Fibroblast of skin of abdomen (primary cell): ENCODE measurements at regions not wholly inside any gene's neighbourhood (a gene's known extent, or its start where the extent isn't known, plus 50 kb on each side); places are given as distances from the start of the nearest gene placed in this dataset.
A peak's percentile ranks its signal among the peaks of the same experiment; 100 is the strongest.

Experiments
- DNase-seq: peaks from one replicate; pipeline ENCODE4 v3.0.0-alpha.2; 2013

DNA sequence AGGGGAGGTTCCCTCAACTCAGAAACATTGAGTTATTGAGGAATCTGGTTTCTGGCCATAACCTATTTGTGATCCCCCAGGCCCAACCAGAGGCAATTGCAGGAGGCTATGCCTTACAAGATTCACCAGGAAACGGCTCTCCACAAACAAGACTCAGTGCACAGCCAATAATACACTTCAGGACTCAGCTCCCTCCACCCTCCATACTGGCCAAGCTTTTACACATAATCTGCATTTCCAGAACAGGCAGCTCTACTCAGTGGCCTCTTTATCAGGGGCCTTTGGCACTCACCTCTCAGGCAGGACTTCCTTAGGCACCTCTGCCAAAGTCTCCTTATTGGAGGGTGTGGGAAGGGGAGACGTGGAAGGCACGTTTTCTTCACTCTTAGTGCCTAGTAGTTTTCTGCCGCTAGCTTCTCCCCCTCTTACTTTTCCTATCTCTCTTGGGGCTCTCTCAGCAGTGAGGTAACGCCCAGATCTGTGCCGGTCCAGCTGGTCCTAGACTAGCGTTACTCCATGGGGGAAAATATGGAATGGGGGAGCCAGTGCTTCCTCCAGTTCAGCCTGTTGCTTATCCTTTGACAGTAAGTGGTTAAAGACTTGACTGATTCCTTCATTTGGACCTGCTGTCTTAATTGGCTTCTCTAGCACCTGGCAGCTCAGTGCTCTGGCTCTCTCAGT lies 62.8 kb upstream of the ANO3 start:
- no peak for DNase-seq

DNA sequence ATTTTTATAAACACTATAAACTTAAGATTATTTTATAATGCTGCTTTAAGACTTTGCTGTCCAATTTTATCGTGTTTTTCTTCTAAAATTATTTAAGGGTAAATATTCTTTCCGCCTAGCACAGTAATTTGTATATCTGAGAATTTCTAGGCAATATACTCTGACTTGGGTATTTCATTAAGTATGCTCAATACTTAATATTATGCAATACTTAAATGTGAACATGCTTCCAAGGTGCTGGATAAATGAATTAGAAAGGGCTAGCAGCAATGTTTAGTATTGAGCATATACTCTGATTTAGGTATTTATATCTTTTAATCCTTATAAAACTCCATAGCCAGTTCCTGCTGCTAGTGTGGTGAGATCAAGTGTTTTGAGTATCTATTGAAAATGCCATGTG lies 60.3 kb upstream of the ANO3 start:
- DNase-seq, result no peak

GRCh38 chr11:26276798-26277424 lies 55.0 kb upstream of the ANO3 start:
- peak; percentile 62 for DNase-seq

- DNase-seq, result no peak
These were observed 53.6 kb upstream of the ANO3 start for GRCh38 chr11:26278354-26278753.
